Epithelial cell of esophagus (primary cell): ENCODE measurements at regions not wholly inside any gene's neighbourhood (a gene's known extent, or its start where the extent isn't known, plus 50 kb on each side); places are given as distances from the start of the nearest gene placed in this dataset.

Experiments
- DNase-seq: peaks from one replicate; pipeline ENCODE4 v3.0.0; 2010; ENCODE audit warnings: low read depth
- H3K4me3 ChIP-seq: 2 replicates; pipeline ENCODE4 v1.5.1; 2011; ENCODE audit warnings: mild to moderate bottlenecking, low read length, control low read depth
- CTCF ChIP-seq: IDR thresholded peaks from 2 replicates; pipeline ENCODE4 v1.5.1; 2011; ENCODE audit warnings: low read depth, mild to moderate bottlenecking, low read length, control low read depth, inconsistent platforms; ENCODE audit not compliant: insufficient read depth; ENCODE audit errors: missing control alignments

- DNase-seq, result no peak
- no peak for TF ChIP-seq CTCF
Measured at GRCh38 chr18:26763446-26764110, 101.9 kb downstream of the AQP4 start.

GRCh38 chr18:26757263-26758019 lies 108.1 kb downstream of the AQP4 start:
- peak; percentile 69 for DNase-seq
- no peak for TF ChIP-seq CTCF
- no peak overlapping the region for H3K4me3 ChIP-seq

More at GRCh38 chr18:26763446-26764110, 101.9 kb downstream of the AQP4 start:
- H3K4me3 ChIP-seq, result no peak overlapping the region

- peak; percentile 41 for DNase-seq
- H3K4me3 ChIP-seq, result no peak overlapping the region
- no peak for TF ChIP-seq CTCF
Measured at GRCh38 chr18:26756556-26756955, 109.0 kb downstream of the AQP4 start.

GRCh38 chr18:26746826-26747475 lies 118.6 kb downstream of the AQP4 start:
- TF ChIP-seq CTCF, result no peak
- no peak overlapping the region for H3K4me3 ChIP-seq
- peak; percentile 65 for DNase-seq

GRCh38 chr18:26746398-26746797 lies 119.1 kb downstream of the AQP4 start:
- peak; percentile 24 for DNase-seq
- no peak for TF ChIP-seq CTCF
- no peak overlapping the region for H3K4me3 ChIP-seq

GRCh38 chr18:26745288-26746181 lies 120.0 kb downstream of the AQP4 start:
- no peak for TF ChIP-seq CTCF
- DNase-seq, result no peak
- H3K4me3 ChIP-seq, result no peak overlapping the region
